ENCODE measurements at regions not wholly inside any gene's neighbourhood (a gene's known extent, or its start where the extent isn't known, plus 50 kb on each side); places are given as distances from the start of the nearest gene placed in this dataset.
"Not testable (repeated sequence)": the region's sequence is repeated elsewhere in the genome, so short reads cannot be mapped to it uniquely, and the experiment has no call there.

DNA sequence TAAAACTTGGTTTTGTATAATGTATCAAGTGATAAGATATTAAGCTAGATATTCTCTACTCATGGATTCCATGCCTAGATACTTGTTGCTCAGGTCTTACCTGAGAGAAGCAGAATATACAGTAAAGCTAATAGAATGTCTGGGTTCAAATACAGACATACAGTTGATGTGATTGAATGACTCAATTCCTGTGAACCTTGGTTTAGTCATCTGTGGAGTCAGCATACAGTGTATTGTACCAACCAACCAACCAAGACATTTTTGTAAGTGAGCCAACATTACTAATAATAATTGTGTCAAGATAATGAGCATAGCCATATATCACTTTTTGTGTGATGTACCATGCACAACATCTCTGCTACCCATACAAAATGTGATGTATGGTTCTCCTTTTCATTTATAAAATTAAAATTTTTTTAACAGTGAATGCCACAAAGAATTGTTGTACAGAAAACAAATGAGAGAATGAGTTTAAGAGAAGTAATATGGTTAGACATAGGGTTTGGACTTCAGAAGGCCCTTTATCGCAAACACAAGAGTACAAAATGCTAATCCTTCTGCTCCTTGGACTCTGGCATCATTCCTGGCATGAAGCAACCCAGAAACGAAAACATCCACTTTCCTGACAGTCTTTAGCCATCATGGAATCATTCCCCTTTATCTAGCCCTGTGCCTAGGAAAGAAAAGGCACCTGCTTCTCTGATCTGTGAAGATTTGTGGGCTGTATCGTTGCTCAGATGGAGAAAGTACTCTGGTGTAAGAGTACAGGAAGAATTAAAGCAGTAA, 977.2 kb upstream of the USP15 start:
- Mint-ChIP-seq H3K4me3 (no peak overlapping the region), H3K27ac (no peak overlapping the region), H3K27me3 (no peaks in the 10 kb centered on the region), H3K9me3 (ENCODE audit: low read depth) (peaks cover 15% of the 10 kb centered on the region), H3K4me1 (ENCODE audit: low read depth) (no peaks in the 10 kb centered on the region), H3K36me3 (no peaks in the 10 kb centered on the region)

DNA sequence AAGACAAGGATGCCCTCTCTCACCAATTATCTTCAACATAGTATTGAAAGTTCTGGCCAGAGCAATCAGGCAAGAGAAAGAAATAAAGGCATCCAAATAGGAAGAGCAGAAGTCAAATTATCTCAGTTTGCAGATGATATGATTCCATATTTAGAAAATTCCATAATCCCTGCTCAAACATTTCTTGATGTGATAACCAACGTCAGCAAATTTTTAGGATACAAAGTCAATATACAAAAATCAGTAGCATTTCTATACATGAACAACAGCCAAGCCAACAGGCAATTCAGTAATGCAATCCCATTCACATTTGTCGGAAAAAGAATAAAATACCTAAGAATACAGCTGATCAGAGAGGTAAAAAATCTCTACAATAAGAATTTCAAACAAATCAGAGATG, 969.7 kb upstream of the USP15 start:
- Mint-ChIP-seq H3K27me3 (no peaks in the 10 kb centered on the region), H3K9me3 (ENCODE audit: low read depth) (peaks cover 19% of the 10 kb centered on the region), H3K27ac (no peak overlapping the region), H3K4me1 (ENCODE audit: low read depth) (no peaks in the 10 kb centered on the region), H3K36me3 (no peaks in the 10 kb centered on the region), H3K4me3 (no peak overlapping the region)

DNA sequence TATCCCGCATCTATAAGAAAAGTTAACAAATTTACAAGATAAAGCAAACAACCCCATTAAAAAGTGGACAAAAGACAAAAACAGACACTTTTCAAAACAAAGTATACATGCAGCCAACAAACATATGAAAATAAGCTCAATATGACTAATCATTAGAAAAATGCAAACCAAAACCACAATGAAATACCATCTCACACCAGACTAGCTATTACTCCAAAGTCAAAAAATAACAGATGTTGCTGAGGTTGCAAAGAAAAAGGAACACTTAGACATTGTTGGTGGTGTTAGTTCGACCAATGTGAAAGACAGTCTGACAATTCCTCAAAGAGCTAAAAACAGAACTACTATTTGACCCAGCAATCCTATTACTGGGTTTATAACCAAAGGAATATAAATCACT, 968.6 kb upstream of the USP15 start:
- Mint-ChIP-seq H3K27me3 (no peaks in the 10 kb centered on the region), H3K9me3 (ENCODE audit: low read depth) (peaks cover 18% of the 10 kb centered on the region), H3K4me3 (no peak overlapping the region), H3K27ac (no peak overlapping the region), H3K4me1 (ENCODE audit: low read depth) (no peaks in the 10 kb centered on the region), H3K36me3 (no peaks in the 10 kb centered on the region)

DNA sequence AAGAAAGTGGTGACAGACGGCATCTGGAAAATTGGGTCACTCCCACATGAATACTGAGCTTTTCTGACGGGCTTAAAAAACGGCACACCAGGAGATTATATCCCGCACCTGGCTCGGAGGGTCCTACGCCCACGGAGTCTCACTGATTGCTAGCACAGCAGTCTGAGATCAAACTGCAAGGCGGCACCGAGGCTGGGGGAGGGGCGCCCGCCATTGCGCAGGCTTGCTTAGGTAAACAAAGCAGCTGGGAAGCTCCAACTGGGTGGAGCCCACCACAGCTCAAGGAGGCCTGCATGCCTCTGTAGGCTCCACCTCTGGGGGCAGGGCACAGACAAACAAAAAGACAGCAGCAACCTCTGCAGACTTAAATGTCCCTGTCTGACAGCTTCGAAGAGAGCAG, 966.2 kb upstream of the USP15 start:
- H3K9me3 Mint-ChIP-seq (ENCODE audit: low read depth), result peaks cover 13% of the 10 kb centered on the region
- H3K27ac Mint-ChIP-seq; H3K4me1 Mint-ChIP-seq (ENCODE audit: low read depth); H3K36me3 Mint-ChIP-seq; H3K4me3 Mint-ChIP-seq; H3K27me3 Mint-ChIP-seq: not testable (repeated sequence)

DNA sequence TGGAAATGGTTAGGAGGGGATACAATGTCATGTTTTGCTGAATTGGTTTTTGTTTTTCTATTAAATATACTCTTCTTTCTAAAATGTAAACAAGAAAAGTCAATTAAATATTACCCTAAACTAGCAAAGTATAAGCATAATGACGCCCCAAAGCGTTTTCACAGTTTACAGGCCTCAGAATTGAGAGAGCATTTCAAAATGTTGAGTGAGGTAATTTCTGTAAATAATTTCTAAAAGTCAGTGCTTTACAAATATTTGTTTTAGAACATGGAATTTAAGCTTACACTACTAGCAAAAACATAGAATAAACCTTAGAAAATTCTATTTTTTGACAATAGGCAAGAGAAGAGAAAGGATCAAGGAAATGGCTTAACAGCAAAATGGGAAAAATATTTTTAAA, 958.4 kb upstream of the USP15 start:
- Mint-ChIP-seq H3K27ac (no peak overlapping the region), H3K9me3 (ENCODE audit: low read depth) (no peaks in the 10 kb centered on the region), H3K4me3 (no peak overlapping the region)

DNA sequence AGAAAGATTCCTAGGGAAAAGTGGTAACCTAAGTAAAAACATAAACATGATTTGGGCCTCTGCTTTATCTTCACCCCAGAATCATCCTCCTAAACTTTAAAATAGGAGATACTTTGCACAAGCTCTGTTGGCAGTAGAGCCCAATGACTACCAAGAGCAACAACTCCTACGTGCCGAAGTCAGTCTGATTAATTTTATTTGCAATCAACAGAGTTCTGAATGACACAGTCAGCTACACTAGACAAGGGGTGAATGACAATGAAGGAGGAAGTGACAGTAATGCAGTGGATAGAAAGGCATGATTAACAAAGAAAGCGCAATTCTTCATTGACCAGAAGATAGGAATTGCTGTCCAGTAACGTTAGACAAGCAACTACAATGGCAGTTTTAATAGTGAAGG, 957.9 kb upstream of the USP15 start:
- Mint-ChIP-seq H3K27me3 (no peaks in the 10 kb centered on the region), H3K9me3 (ENCODE audit: low read depth) (no peaks in the 10 kb centered on the region), H3K4me1 (ENCODE audit: low read depth) (no peaks in the 10 kb centered on the region), H3K27ac (no peak overlapping the region), H3K36me3 (no peaks in the 10 kb centered on the region), H3K4me3 (no peak overlapping the region)

More for the DNA sequence above, 958.4 kb upstream of the USP15 start:
- Mint-ChIP-seq H3K36me3 (no peaks in the 10 kb centered on the region), H3K4me1 (ENCODE audit: low read depth) (no peaks in the 10 kb centered on the region), H3K27me3 (no peaks in the 10 kb centered on the region)

DNA sequence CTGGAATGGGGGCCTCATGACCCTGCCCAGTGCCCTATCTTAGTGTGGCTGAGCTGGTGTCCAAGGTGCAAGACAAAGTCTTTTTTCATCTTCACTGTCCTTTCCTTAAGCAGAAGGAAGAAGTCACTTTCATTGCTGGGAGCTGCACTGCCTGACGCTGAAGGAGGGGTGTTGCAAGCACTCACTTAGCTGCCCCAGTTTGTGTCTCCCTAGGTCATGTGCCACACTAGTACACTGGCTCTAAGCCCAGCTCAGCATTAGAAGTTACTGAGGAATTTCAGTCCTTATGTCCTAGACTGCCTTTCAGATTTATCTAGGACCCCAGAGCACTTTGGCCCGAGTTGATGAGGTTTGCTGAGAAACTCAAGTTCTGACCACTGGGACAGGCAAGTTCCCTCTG, 952.0 kb upstream of the USP15 start:
- Mint-ChIP-seq H3K9me3 (ENCODE audit: low read depth) (peaks cover 5% of the 10 kb centered on the region), H3K27ac (no peak overlapping the region), H3K27me3 (no peaks in the 10 kb centered on the region), H3K4me3 (no peak overlapping the region), H3K36me3 (no peaks in the 10 kb centered on the region), H3K4me1 (ENCODE audit: low read depth) (no peaks in the 10 kb centered on the region)

DNA sequence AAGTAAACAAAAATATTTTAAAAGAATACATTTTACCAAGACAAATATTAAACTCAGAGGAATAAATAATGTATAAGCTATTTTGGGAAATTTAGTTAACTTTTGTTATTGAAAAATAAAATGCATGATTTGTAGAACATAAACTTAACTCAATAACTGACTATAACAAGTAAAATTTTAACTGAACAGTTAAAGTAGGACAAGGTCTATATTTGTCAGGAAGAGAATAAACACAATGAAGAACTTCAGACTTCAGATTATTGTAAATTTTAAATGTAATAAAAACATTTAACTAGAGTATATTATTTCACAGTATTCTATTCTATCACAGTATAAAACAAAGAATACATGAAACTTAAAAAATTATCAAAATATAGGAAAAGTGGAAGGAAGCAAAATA, 948.8 kb upstream of the USP15 start:
- Mint-ChIP-seq H3K27me3 (no peaks in the 10 kb centered on the region), H3K36me3 (no peaks in the 10 kb centered on the region), H3K4me1 (ENCODE audit: low read depth) (no peaks in the 10 kb centered on the region), H3K27ac (no peak overlapping the region), H3K9me3 (ENCODE audit: low read depth) (peaks cover 5% of the 10 kb centered on the region), H3K4me3 (no peak overlapping the region)

DNA sequence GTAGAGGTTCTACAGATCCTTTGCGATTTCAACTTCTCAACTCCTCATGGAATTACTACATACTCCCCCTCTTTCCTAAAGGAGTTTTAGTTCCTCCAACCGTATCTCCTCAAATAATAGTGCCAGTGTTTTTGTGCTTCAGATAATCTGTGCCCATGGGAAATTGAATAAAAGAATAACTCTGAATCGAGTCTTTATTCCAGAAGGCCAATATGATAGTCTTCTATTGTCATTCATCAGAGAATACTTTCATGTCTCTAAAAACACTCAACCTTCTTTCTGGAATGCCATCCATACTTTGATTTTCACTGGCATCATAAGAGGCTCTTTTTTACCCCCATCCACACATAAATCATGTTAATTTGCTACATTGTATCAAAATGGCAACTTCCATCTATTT, 911.3 kb upstream of the USP15 start:
- Mint-ChIP-seq H3K4me3 (no peak overlapping the region), H3K9me3 (ENCODE audit: low read depth) (no peaks in the 10 kb centered on the region), H3K4me1 (ENCODE audit: low read depth) (no peaks in the 10 kb centered on the region), H3K36me3 (no peaks in the 10 kb centered on the region), H3K27me3 (no peaks in the 10 kb centered on the region), H3K27ac (no peak overlapping the region)

DNA sequence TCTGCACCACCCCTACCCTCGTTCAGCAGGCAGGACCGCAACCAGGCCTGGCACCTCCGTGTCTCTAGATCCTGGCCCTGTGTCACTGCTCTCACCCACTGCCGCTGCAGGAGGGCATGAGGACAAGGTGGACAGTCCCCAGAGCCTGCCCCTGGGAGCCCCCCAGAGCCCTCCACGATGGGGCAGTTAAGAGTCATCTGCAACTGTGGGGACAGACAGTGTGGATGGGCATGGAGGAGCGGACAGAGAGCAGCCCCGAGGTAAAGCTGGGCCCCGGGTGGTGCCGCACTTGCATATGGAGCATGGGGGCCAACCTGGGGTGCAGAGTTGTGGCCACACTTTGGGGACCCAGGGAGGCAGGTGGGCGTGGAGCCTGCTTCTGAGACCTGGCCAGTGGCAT, 905.1 kb upstream of the USP15 start:
- Mint-ChIP-seq H3K36me3 (no peaks in the 10 kb centered on the region), H3K9me3 (ENCODE audit: low read depth) (no peaks in the 10 kb centered on the region), H3K27me3 (no peaks in the 10 kb centered on the region), H3K4me1 (ENCODE audit: low read depth) (no peaks in the 10 kb centered on the region), H3K4me3 (no peak overlapping the region), H3K27ac (no peak overlapping the region)

DNA sequence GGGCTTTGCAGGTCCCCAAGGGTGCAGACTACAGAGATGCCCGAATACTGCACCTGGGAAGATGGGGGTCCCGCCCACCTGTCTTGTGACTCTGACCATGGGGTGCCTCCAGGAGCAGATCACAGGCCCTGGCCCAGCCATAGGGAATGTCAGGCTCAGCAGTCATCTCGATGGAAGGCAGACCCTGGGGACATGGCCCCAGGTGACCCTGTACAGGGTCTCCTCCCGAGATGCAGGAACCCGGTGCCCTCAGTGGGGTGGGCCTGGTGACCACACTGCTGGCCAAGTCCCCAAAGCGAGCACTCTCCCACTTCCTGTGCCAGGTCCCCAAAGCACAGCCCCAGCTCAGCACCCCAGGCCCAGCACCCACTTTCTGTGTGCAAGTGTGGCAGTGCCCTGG, 903.7 kb upstream of the USP15 start:
- Mint-ChIP-seq H3K27me3 (no peaks in the 10 kb centered on the region), H3K36me3 (no peaks in the 10 kb centered on the region), H3K9me3 (ENCODE audit: low read depth) (no peaks in the 10 kb centered on the region), H3K4me3 (no peak overlapping the region), H3K27ac (no peak overlapping the region), H3K4me1 (ENCODE audit: low read depth) (no peaks in the 10 kb centered on the region)

DNA sequence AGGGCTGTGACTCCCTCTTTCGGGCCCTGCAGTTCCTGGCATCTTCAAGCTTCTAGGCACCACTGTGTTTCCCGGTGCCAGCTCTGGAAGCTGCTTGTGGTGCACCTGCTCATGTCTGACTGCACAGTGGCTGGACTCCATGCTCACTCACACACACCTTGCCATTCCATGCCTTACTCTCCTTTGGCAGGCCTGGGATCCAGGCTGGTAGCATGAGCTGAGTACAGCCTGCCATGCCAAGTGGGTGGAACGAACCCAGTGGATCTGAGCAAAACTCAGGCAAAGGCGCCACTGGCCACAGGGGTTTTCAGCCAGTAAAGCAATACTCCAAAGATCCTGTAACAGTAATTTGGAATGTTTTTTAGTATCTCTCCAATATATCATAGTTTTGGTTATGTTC, 902.7 kb upstream of the USP15 start:
- H3K27me3 Mint-ChIP-seq, result no peaks in the 10 kb centered on the region
- H3K4me3 Mint-ChIP-seq, result no peak overlapping the region
- H3K4me1 Mint-ChIP-seq (ENCODE audit: low read depth), result no peaks in the 10 kb centered on the region
- no peak overlapping the region for H3K27ac Mint-ChIP-seq
- no peaks in the 10 kb centered on the region for H3K36me3 Mint-ChIP-seq
- no peaks in the 10 kb centered on the region for H3K9me3 Mint-ChIP-seq (ENCODE audit: low read depth)

DNA sequence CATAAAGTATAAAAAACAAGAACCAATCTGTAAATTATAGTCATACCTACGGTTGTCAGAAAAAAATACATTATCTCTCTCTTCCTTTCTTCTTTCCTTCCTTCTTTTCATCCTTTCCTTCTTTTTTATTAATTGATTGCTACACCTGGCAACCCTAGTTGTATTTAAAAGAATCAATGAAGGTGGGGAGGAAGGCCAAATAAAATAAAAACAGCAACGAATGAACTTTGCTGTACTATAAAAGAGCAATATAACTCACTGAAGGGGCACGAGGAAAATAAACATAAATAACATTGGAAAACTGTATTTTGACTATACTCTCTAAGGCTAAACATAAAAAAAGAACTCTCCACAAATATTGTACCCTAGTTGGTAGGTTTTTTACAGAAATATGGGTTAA, 898.2 kb upstream of the USP15 start:
- Mint-ChIP-seq H3K36me3 (no peaks in the 10 kb centered on the region), H3K9me3 (ENCODE audit: low read depth) (no peaks in the 10 kb centered on the region), H3K4me3 (no peak overlapping the region), H3K27ac (no peak overlapping the region), H3K27me3 (no peaks in the 10 kb centered on the region), H3K4me1 (ENCODE audit: low read depth) (no peaks in the 10 kb centered on the region)

DNA sequence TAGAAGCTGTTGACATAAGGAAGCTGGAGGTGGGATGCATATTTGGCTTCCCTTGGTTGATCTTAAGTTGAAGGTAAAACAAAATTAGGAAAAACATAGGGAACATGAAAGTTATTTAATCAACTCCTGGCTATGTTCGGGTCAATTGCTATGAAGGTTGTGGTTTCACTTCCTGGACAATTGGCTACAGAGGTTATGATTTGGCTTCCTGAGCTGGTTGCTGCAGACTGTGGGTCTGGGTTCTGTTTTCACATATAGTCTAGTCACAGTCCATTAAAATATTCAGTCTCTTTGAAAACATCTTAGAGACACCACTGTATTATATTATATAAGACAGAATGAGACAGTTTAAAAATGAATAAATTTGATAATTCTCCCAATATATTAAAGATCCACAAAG, 895.2 kb upstream of the USP15 start:
- H3K27ac Mint-ChIP-seq, result no peak overlapping the region
- no peaks in the 10 kb centered on the region for H3K4me1 Mint-ChIP-seq (ENCODE audit: low read depth)
- no peaks in the 10 kb centered on the region for H3K9me3 Mint-ChIP-seq (ENCODE audit: low read depth)
- no peak overlapping the region for H3K4me3 Mint-ChIP-seq
- H3K27me3 Mint-ChIP-seq, result no peaks in the 10 kb centered on the region
- H3K36me3 Mint-ChIP-seq, result no peaks in the 10 kb centered on the region

DNA sequence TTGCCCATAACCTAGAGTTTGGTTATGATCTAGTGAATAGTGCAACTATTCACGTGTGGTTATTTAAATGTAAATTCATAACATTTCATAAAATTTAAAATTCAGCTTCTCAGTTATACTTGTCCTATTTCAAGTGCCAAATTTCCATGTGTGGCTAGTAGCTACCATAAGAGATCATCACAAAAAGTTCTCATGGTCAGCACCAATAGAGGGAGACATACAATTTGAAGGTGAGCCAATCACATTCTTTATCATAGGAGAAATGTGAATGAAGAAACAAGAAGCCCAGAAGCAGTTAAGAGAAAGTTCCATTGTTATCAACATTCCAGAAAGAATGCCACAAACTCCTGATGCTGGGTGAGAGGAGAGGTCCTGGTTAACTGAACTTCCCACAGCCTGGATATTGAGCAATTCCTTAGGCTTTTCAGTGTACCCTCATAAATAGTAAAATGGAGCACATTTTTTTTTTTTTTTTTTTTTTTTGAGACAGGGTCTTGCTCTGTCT, 892.9 kb upstream of the USP15 start:
- Mint-ChIP-seq H3K4me1 (ENCODE audit: low read depth) (no peaks in the 10 kb centered on the region), H3K27me3 (no peaks in the 10 kb centered on the region), H3K9me3 (ENCODE audit: low read depth) (no peaks in the 10 kb centered on the region), H3K27ac (no peak overlapping the region), H3K4me3 (no peak overlapping the region), H3K36me3 (no peaks in the 10 kb centered on the region)

DNA sequence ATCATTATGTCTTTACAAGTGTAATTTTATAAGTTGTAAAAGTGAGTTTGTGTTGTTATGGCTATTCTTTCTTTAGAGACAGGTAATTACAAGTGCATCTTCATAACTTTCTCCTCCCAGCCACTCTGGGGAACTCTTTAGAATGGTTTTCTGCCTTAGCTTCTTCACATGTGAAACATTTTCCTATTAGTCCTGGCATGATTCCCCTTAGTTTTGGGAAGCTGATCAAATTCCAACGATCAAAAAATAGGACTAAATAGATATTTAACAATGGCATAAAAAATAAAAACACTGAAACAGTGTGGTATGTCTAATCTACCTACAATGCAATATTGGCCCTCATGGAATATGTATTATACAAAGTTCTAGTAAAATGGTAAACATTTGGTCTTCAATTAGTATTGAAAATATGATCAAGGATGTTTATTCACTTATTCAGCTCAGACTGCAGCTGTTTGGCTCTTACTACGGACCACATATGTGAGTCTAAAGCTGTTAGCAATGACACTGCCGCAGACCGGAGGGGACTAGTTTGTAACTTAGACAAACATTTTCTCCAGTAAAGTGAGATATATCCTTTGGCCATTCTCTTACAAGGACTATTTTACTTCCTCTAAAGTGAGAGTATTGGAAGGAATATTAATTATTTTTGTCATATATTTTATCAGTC, 890.8 kb upstream of the USP15 start:
- Mint-ChIP-seq H3K36me3 (no peaks in the 10 kb centered on the region), H3K4me3 (no peak overlapping the region), H3K27me3 (no peaks in the 10 kb centered on the region), H3K27ac (no peak overlapping the region), H3K4me1 (ENCODE audit: low read depth) (no peaks in the 10 kb centered on the region), H3K9me3 (ENCODE audit: low read depth) (no peaks in the 10 kb centered on the region)

Data from activated naive CD8-positive, alpha-beta T cell (primary cell).